ENCODE measurements at regions not wholly inside any gene's neighbourhood (a gene's known extent, or its start where the extent isn't known, plus 50 kb on each side); places are given as distances from the start of the nearest gene placed in this dataset.

GRCh38 chr9:80158131-80158530 is 586.4 kb downstream of the TLE4 start:
- intact Hi-C loops (cut with DNase I): no loop called here
- no peak for ATAC-seq
- DNase-seq (ENCODE audit: low spot score): no peak

GRCh38 chr9:80157561-80157983 is 585.8 kb downstream of the TLE4 start:
- ATAC-seq (no peak), DNase-seq (ENCODE audit: low spot score) (no peak)
- intact Hi-C loops (cut with DNase I): no loop called here

GRCh38 chr9:80156756-80157472 is 585.1 kb downstream of the TLE4 start:
- ATAC-seq: no peak
- intact Hi-C loops (cut with DNase I): no loop called here
- no peak for DNase-seq (ENCODE audit: low spot score)

GRCh38 chr9:80156262-80156661 is 584.5 kb downstream of the TLE4 start:
- intact Hi-C loops (cut with DNase I): no loop called here
- DNase-seq (ENCODE audit: low spot score) (no peak), ATAC-seq (no peak)

GRCh38 chr9:80147866-80148265 is 576.1 kb downstream of the TLE4 start:
- intact Hi-C loops (cut with DNase I): no loop called here
- no peak for ATAC-seq
- DNase-seq (ENCODE audit: low spot score): no peak

- intact Hi-C loops (cut with DNase I): no loop called here
- DNase-seq (ENCODE audit: low spot score) (no peak), ATAC-seq (no peak)
Measured at GRCh38 chr9:80146466-80146865, 574.7 kb downstream of the TLE4 start.

GRCh38 chr9:80144856-80145255 is 573.1 kb downstream of the TLE4 start:
- intact Hi-C loops (cut with DNase I): no loop called here
- ATAC-seq (no peak), DNase-seq (ENCODE audit: low spot score) (no peak)

GRCh38 chr9:80144406-80144805 is 572.6 kb downstream of the TLE4 start:
- DNase-seq (ENCODE audit: low spot score) (no peak), ATAC-seq (no peak)
- intact Hi-C loops (cut with DNase I): no loop called here

DNA sequence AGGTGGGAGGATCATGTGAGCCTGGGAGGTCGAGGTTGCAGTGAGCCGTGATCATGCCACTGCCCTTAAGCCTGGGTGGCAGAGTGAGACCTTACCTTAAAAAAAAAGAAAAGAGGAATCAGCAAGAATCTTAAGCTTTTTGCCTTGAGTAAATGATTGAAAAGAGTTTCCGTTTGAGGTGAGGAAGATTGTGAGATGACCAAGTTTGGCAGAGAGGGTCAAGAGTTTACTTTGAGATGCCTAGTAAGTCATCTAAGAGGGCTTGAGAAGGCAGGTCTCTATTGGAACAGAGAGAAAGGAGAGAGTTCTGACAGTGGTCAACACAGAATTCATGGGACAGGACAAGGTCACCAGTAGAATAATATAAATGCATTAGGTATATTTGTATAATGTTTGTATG is 572.1 kb downstream of the TLE4 start:
- intact Hi-C loops (cut with DNase I): no loop called here
- ATAC-seq: no peak

DNA sequence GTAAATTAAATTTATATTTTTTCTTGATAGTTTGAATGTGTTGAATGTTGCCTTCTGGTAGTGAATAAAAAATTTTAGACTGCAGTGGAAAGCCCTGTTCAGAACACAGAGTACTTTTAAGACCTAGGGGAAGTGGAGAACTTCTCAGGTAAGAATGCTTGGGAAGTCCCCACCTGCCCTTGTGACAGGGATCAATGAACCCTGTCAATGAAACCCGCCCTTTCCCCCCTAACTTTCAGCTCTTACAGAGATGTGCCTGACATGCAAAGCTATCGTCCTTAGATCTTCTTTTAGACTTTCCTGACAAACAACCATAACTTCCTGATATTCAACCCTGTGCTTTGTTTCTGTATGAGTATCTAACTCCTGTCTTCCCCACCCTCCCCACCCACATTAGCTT is 562.7 kb downstream of the TLE4 start:
- ATAC-seq: no peak
- intact Hi-C loops (cut with DNase I): no loop called here
- DNase-seq (ENCODE audit: low spot score): no peak

More for the DNA sequence above, 572.1 kb downstream of the TLE4 start:
- no peak for DNase-seq (ENCODE audit: low spot score)

DNA sequence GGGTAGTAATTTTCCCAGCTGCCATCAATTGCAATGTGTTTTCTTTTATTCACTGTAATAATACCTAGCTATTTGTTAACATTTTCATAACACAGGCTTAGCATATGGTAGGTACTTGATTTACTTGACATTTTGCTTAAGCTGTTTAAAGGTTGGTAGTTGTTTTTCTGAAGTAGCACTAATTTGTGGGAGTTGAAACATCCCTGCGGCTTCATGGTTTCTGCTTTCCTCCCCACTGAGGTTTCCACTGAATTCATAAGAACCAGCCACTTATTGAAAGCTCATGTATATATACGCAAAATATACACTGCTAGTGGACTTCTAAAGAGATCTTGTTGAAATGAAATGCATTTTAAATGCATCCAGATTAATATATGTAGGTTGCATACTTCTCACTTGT is 559.9 kb downstream of the TLE4 start:
- ATAC-seq: no peak
- no peak for DNase-seq (ENCODE audit: low spot score)
- intact Hi-C loops (cut with DNase I): no loop called here

DNA sequence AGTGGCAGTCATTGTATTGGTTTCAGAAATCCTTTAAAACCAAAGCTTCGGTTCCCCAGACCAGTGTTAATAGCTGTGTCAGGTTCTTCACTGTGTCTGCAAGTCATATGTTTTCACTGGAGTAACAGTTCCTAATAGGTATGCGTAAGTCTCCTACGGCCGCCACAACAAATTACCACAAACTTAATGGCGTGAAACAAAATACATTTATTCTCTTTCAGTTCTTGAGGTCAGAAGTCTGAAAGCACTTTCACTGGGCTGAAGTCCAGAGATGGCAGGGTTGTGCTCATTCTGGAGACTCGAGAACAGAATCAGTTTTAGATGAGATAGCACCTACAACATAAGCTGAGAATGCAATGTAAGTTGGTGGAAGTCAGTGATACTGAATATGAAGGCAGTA is 556.2 kb downstream of the TLE4 start:
- ATAC-seq (no peak), DNase-seq (ENCODE audit: low spot score) (no peak)
- intact Hi-C loops (cut with DNase I): no loop called here

- intact Hi-C loops (cut with DNase I): no loop called here
- no peak for ATAC-seq
- no peak for DNase-seq (ENCODE audit: low spot score)
Measured at GRCh38 chr9:80125731-80126264, 554.0 kb downstream of the TLE4 start.

DNA sequence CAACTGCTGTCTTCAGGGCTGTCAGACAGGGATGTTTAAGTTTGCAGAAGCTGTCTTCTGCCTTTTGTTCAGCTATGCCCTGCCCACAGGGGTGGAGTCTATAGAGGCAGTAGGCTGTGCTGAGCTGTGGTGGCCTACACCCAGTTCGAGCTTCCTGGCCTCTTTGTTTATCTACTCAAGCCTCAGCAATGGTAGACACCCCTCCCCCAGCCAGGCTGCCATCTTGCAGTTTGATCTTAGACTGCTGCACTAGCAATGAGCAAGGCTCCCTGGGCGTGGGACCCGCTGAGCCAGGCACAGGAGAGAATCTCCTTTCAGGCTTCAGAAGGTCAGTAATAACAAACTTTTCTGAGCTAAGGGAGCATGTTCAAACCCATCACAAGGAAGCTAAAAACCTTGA is 545.3 kb downstream of the TLE4 start:
- ATAC-seq: no peak
- no peak for DNase-seq (ENCODE audit: low spot score)
- intact Hi-C loops (cut with DNase I): no loop called here

DNA sequence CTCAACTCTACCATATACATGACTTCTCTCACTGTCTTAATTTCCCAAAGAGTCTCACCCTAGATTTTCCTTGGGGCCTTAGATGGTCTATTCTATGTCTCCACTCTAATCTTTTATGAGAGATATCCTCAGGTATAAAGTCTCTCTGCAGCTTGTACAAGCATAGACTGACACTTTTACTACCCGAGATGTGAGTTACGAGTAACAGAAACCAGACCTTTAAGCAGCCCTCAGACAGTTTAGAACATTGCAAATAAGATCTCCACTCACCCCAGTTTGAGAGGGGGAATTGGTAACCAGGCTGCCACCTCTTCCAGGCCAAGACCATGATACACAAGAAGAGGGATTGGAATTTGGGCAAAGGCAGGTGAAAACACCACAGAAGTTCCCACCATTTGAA is 542.5 kb downstream of the TLE4 start:
- ATAC-seq: no peak
- intact Hi-C loops (cut with DNase I): no loop called here
- no peak for DNase-seq (ENCODE audit: low spot score)

DNA sequence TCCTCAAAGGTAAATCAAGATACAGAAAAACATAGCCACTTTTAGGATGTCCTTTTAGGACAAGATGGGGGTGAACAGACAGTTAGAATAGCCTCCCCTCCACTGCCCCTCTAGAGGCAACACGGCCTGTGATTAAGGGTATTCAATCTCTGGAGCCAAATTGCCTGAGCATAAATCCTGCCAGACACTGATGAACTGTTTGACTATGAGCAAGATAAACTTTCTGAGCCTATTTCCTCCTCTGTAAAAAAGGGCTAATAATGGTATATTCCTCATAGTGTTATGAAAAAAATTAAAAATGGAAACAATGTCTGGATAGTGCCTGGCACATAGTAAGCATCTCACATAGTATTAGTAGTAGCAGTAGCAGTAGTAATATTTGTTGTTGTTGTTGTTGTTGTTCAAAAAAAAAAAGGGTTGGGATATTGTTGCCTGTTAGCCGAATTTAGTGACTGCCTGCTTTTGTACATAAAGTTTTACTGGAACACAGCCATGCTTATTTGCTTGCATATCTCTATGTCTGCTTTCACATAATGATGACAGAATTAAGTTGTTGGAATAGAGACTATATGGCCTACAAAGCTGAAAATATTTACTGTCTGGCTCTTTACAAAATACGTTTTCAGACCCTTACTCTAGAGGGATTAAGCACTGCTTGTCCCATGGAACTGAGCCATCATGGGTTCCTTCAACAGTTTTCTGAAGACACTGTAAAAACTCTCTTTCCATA is 536.3 kb downstream of the TLE4 start:
- intact Hi-C loops (cut with DNase I): no loop called here
- DNase-seq (ENCODE audit: low spot score) (no peak), ATAC-seq (no peak)

- ATAC-seq (no peak), DNase-seq (ENCODE audit: low spot score) (no peak)
- intact Hi-C loops (cut with DNase I): no loop called here
Measured at GRCh38 chr9:80097476-80097875, 525.7 kb downstream of the TLE4 start.

DNA sequence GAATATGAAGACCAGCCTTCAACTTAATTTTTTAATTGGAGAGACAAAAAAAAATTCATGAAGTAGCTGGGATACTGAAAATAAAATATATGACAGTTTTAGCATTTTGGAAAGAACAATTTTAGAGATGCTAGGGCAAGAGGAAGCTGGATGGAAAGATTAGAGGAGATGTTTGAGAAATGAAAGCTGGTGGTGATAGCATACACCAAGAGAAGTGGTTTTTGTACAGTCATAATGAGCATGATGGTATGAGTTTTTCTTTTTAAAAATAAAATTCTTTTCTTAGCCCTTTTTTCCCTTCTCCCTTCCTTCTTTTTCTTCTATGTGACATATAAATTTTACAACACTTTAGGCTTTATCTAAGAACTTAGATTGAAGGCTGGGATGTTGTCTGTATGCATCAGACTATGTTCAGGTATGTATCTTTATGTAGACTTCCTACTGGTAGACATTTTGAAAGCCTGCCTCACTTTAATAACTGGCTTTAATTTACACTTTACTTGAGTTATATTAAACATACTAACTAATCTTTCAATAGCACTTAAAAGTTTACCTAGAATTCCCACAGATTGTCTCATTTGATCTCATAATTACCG is 522.5 kb downstream of the TLE4 start:
- intact Hi-C loops (cut with DNase I): no loop called here
- DNase-seq (ENCODE audit: low spot score) (no peak), ATAC-seq (no peak)

DNA sequence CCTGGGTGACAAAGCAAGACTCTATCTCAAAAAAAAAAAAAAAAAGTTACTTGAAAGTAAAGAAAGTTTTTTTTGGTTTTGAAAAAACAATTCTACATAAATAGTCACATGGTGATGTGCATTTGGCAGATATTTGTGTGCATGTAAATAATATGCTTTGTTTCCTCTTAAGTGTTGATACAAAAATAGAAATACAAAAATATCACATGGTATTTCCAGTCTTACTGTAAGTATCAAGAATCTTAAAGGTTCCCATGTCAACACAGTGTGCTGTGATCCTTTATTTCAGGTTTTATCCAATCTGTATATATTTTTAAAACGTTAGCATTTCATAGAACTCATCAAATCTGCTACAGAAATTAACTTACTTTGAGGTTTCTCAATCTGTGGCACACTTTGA is 521.9 kb downstream of the TLE4 start:
- intact Hi-C loops (cut with DNase I): no loop called here
- DNase-seq (ENCODE audit: low spot score) (no peak), ATAC-seq (no peak)

DNA sequence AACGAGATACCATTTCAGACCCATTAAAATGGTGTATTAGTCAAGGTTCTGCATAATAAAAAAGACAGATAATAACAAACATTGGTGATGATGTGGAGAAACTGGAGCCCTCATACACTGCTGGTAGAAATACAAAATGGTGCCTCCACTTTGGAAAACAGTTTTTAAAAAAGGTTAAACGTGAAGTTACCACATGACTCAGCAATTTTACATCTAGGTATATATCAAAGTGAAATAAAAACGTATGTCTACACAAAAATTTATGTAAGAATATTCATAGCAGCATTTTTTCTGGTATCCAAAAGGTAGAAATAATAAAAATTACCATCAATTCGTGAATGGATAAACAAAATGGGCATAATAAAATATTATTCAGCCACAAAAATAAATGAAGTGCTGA is 519.8 kb downstream of the TLE4 start:
- ATAC-seq (no peak), DNase-seq (ENCODE audit: low spot score) (no peak)
- intact Hi-C loops (cut with DNase I): no loop called here
